ENCODE measurements at regions not wholly inside any gene's neighbourhood (a gene's known extent, or its start where the extent isn't known, plus 50 kb on each side); places are given as distances from the start of the nearest gene placed in this dataset.

- TF ChIP-seq POLR2AphosphoS5 (IDR thresholded peaks at IDR 0.05; ENCODE audit: low read depth, low read length) (no peak), SIN3A (IDR thresholded peaks at IDR 0.05; ENCODE audit: borderline replicate concordance, insufficient read depth, low read length) (no peak), FOXP2 (optimal IDR thresholded peaks at IDR 0.05; ENCODE audit: borderline replicate concordance, extremely low read depth, extremely low read length, insufficient read depth) (no peak), REST (IDR thresholded peaks at IDR 0.05; ENCODE audit: insufficient read depth in 1 of 2, low read depth in 2 of 2, low read length in 2 of 2) (no peak), TAF1 (IDR thresholded peaks at IDR 0.05; ENCODE audit: borderline replicate concordance, insufficient read depth, low read length) (no peak)
Measured at GRCh38 chr11:49499117-49499516, 290.7 kb upstream of the FOLH1 start.

- TF ChIP-seq SIN3A (IDR thresholded peaks at IDR 0.05; ENCODE audit: borderline replicate concordance, insufficient read depth, low read length) = no peak
- no peak for TF ChIP-seq REST (IDR thresholded peaks at IDR 0.05; ENCODE audit: insufficient read depth in 1 of 2, low read depth in 2 of 2, low read length in 2 of 2)
- TF ChIP-seq POLR2AphosphoS5 (IDR thresholded peaks at IDR 0.05; ENCODE audit: low read depth, low read length) = no peak
- TF ChIP-seq FOXP2 (optimal IDR thresholded peaks at IDR 0.05; ENCODE audit: borderline replicate concordance, extremely low read depth, extremely low read length, insufficient read depth) = no peak
- no peak for TF ChIP-seq TAF1 (IDR thresholded peaks at IDR 0.05; ENCODE audit: borderline replicate concordance, insufficient read depth, low read length)
Measured at GRCh38 chr11:49505231-49505630, 296.8 kb upstream of the FOLH1 start.

GRCh38 chr11:49533204-49533603, 324.8 kb upstream of the FOLH1 start:
- TF ChIP-seq FOXP2 (optimal IDR thresholded peaks at IDR 0.05; ENCODE audit: borderline replicate concordance, extremely low read depth, extremely low read length, insufficient read depth) (no peak), POLR2AphosphoS5 (IDR thresholded peaks at IDR 0.05; ENCODE audit: low read depth, low read length) (no peak), TAF1 (IDR thresholded peaks at IDR 0.05; ENCODE audit: borderline replicate concordance, insufficient read depth, low read length) (no peak), SIN3A (IDR thresholded peaks at IDR 0.05; ENCODE audit: borderline replicate concordance, insufficient read depth, low read length) (no peak), REST (IDR thresholded peaks at IDR 0.05; ENCODE audit: insufficient read depth in 1 of 2, low read depth in 2 of 2, low read length in 2 of 2) (no peak)

- TF ChIP-seq REST (IDR thresholded peaks at IDR 0.05; ENCODE audit: insufficient read depth in 1 of 2, low read depth in 2 of 2, low read length in 2 of 2) = 0 out of 4 replicates have a peak, but pooled peaks of 1 of the 2 experiments have one; percentile 45
Measured at GRCh38 chr11:49561240-49561880, 353.0 kb upstream of the FOLH1 start.

GRCh38 chr11:49562262-49562661, 353.9 kb upstream of the FOLH1 start:
- peak in 1 of 2 experiments; percentile 71; a peak in 1 of 4 replicates for TF ChIP-seq REST (IDR thresholded peaks at IDR 0.05; ENCODE audit: insufficient read depth in 1 of 2, low read depth in 2 of 2, low read length in 2 of 2)

All from PFSK-1 (cell line).